B cell (primary cell): ENCODE measurements at regions not wholly inside any gene's neighbourhood (a gene's known extent, or its start where the extent isn't known, plus 50 kb on each side); places are given as distances from the start of the nearest gene placed in this dataset.

Source experiments
- EZH2 ChIP-seq: IDR thresholded peaks from 2 replicates; pipeline ENCODE4 v1.6.1; 2012; ENCODE audit warnings: borderline replicate concordance, low read depth, mild to moderate bottlenecking, moderate library complexity, low read length; ENCODE audit not compliant: insufficient read depth, poor library complexity, severe bottlenecking
- TF ChIP-seq, protein P1 (sequence below): fragments of 200-600 bp; IDR thresholded peaks from one replicate; pipeline ENCODE4 v1.8.0; 2022; ENCODE audit warnings: antibody characterized with exemption, mild to moderate bottlenecking

DNA sequence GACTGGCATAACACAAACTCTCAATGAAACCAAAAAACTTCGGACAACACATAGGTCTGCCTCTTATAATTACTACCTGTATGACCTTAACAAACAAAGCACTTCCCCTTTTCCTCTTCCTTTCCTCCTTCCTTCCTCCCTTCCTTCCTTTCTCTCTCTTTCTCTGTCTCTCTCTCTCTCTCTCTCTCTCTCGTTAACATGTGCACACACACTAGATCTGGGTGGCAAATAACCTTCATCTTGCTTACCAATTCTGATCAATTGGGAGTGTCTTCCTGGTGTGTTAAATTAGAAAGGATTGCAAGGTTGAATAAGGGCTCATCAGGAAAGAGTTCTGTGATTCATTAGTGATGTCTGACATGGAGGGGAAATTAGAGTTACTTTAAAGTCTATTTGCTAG lies 307.8 kb upstream of the PRKD1 start:
- TF ChIP-seq, protein P1, sequence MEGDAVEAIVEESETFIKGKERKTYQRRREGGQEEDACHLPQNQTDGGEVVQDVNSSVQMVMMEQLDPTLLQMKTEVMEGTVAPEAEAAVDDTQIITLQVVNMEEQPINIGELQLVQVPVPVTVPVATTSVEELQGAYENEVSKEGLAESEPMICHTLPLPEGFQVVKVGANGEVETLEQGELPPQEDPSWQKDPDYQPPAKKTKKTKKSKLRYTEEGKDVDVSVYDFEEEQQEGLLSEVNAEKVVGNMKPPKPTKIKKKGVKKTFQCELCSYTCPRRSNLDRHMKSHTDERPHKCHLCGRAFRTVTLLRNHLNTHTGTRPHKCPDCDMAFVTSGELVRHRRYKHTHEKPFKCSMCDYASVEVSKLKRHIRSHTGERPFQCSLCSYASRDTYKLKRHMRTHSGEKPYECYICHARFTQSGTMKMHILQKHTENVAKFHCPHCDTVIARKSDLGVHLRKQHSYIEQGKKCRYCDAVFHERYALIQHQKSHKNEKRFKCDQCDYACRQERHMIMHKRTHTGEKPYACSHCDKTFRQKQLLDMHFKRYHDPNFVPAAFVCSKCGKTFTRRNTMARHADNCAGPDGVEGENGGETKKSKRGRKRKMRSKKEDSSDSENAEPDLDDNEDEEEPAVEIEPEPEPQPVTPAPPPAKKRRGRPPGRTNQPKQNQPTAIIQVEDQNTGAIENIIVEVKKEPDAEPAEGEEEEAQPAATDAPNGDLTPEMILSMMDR: no peak
- no peak for TF ChIP-seq EZH2
